ENCODE measurements at regions not wholly inside any gene's neighbourhood (a gene's known extent, or its start where the extent isn't known, plus 50 kb on each side); places are given as distances from the start of the nearest gene placed in this dataset.

DNA sequence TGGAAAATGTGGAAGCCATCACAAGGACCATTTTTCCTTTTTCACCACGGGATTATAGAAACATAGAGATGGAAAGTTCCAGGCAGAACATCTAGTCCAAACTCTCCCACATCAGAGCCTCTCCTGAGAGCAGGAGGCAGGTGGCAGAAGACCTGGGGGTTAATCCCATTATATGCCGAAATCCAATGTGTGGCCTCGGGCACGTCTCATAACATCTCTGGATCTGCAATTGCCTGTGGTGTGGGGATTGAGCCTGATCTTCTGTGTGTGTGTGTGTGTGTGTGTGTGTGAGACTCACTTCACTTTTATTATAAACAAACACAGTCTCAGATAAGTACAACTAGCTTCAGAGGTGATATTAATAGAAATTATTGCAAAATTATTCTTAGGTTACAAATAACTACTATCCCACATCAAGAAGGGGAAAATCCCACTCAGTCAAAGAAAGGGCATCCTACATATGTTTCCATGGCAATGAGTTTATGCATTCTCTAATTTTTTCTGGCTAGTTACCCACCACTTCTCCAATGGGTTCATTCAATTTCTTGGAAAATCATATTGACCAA, 199.1 kb downstream of the FOXL1 start:
- Histone ChIP-seq H3K4me1 (ENCODE audit: control insufficient read depth, insufficient read depth, low read length) (no peaks in the 10 kb centered on the region), H3K9me3 (ENCODE audit: control insufficient read depth, insufficient read depth, low read length) (no peaks in the 10 kb centered on the region), H3K27me3 (ENCODE audit: control insufficient read depth, insufficient read depth, low read length) (no peaks in the 10 kb centered on the region), H3K27ac (ENCODE audit: low read length) (no peak overlapping the region), H3K4me3 (ENCODE audit: low read length) (no peak overlapping the region), H3K36me3 (ENCODE audit: control insufficient read depth, insufficient read depth, low read length) (no peaks in the 10 kb centered on the region)
- no peaks in the 10 kb centered on the region for H3K36me3 Mint-ChIP-seq
- TF ChIP-seq, protein P1, sequence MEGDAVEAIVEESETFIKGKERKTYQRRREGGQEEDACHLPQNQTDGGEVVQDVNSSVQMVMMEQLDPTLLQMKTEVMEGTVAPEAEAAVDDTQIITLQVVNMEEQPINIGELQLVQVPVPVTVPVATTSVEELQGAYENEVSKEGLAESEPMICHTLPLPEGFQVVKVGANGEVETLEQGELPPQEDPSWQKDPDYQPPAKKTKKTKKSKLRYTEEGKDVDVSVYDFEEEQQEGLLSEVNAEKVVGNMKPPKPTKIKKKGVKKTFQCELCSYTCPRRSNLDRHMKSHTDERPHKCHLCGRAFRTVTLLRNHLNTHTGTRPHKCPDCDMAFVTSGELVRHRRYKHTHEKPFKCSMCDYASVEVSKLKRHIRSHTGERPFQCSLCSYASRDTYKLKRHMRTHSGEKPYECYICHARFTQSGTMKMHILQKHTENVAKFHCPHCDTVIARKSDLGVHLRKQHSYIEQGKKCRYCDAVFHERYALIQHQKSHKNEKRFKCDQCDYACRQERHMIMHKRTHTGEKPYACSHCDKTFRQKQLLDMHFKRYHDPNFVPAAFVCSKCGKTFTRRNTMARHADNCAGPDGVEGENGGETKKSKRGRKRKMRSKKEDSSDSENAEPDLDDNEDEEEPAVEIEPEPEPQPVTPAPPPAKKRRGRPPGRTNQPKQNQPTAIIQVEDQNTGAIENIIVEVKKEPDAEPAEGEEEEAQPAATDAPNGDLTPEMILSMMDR (IDR thresholded peaks at IDR 0.05) = no peak
- no peaks in the 10 kb centered on the region for H3K4me1 Mint-ChIP-seq
- no peak for ATAC-seq
- WGBS (ENCODE audit: insufficient coverage) = 85% methylated on average over 4 of the region's 4 CpGs
- intact Hi-C loops (cut with micrococcal nuclease) = no loop called here
- H3K9me3 Mint-ChIP-seq = no peaks in the 10 kb centered on the region
- no peak overlapping the region for H3K4me3 Mint-ChIP-seq
- no peak overlapping the region for H3K27ac Mint-ChIP-seq
- DNase-seq = no peak
- H3K27me3 Mint-ChIP-seq (ENCODE audit: low read depth in 2 of 2) = peaks cover 11 to 18% of the 10 kb centered on the region in 2 donors

DNA sequence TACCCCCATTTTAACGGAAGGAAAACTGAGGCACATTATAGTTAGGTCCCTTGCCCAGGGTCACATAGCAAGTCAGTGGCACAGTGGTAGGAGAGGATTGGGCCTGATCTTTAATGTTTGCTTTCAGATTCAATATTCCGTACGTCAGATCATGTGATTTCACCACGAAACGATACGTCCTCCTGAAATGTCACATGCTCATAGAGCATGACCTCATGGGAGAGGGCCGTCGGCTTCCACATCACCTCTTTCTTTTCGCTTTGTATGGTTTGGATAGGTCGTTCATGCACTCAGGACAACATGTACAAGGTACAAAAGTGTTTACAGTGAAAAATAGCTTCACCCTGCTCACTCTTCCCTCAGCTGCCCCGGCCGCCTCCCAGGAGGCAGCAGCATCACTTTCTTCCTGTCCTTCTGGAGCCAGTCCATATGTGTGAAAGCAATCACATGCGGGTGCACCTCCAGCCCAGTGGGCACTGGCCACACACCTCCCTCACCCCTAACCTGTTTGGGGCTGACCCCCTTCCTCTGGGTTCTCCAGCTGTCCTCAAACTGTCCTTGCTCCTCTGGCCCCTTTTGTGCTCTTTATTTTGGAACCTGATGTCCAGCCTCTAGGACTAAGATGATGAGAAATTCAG, 199.9 kb downstream of the FOXL1 start:
- Mint-ChIP-seq H3K27me3 (ENCODE audit: low read depth in 2 of 2) (peaks cover 11 to 18% of the 10 kb centered on the region in 2 donors), H3K4me3 (no peak overlapping the region), H3K27ac (no peak overlapping the region), H3K36me3 (no peaks in the 10 kb centered on the region), H3K4me1 (no peaks in the 10 kb centered on the region), H3K9me3 (no peaks in the 10 kb centered on the region)
- no peak for DNase-seq
- Histone ChIP-seq H3K4me3 (ENCODE audit: low read length) (no peak overlapping the region), H3K27me3 (ENCODE audit: control insufficient read depth, insufficient read depth, low read length) (no peaks in the 10 kb centered on the region), H3K27ac (ENCODE audit: low read length) (no peak overlapping the region), H3K9me3 (ENCODE audit: control insufficient read depth, insufficient read depth, low read length) (no peaks in the 10 kb centered on the region), H3K36me3 (ENCODE audit: control insufficient read depth, insufficient read depth, low read length) (no peaks in the 10 kb centered on the region), H3K4me1 (ENCODE audit: control insufficient read depth, insufficient read depth, low read length) (no peaks in the 10 kb centered on the region)
- WGBS (ENCODE audit: insufficient coverage) = 70% methylated on average over 13 of the region's 13 CpGs
- intact Hi-C loops (cut with micrococcal nuclease) = no loop called here
- TF ChIP-seq, protein P1 (IDR thresholded peaks at IDR 0.05) = no peak
- ATAC-seq = no peak

DNA sequence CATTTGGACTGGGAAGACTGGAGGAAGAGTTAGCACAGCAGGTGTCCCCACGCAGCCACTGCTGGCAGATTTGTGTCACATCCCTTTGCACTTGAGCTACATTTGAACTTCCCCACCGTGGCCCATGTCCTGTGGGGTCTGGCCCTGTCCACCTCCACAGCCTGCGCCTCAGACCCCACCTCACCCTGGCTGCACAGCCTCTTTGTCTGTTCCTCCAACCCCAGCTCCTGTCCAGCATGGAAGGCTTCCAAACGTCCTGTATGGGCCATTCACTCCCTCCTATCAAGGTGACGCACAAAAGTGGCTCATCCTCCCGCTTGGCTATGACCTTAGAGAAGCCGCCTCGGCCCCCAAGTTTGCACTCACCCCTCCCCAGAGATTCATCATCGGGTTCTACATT, 200.6 kb downstream of the FOXL1 start:
- H3K27ac Mint-ChIP-seq = no peak overlapping the region
- intact Hi-C loops (cut with micrococcal nuclease) = no loop called here
- TF ChIP-seq, protein P1 (IDR thresholded peaks at IDR 0.05) = no peak
- Histone ChIP-seq H3K27me3 (ENCODE audit: control insufficient read depth, insufficient read depth, low read length) (no peaks in the 10 kb centered on the region), H3K27ac (ENCODE audit: low read length) (no peak overlapping the region), H3K4me3 (ENCODE audit: low read length) (no peak overlapping the region), H3K4me1 (ENCODE audit: control insufficient read depth, insufficient read depth, low read length) (no peaks in the 10 kb centered on the region), H3K36me3 (ENCODE audit: control insufficient read depth, insufficient read depth, low read length) (no peaks in the 10 kb centered on the region), H3K9me3 (ENCODE audit: control insufficient read depth, insufficient read depth, low read length) (no peaks in the 10 kb centered on the region)
- H3K4me3 Mint-ChIP-seq = no peak overlapping the region
- no peak for ATAC-seq
- no peaks in the 10 kb centered on the region for H3K9me3 Mint-ChIP-seq
- no peaks in the 10 kb centered on the region for H3K4me1 Mint-ChIP-seq
- H3K27me3 Mint-ChIP-seq (ENCODE audit: low read depth in 2 of 2) = peaks cover 11 to 18% of the 10 kb centered on the region in 2 donors
- H3K36me3 Mint-ChIP-seq = no peaks in the 10 kb centered on the region
- no peak for DNase-seq
- whole genome bisulfite sequencing (ENCODE audit: insufficient coverage) = 75% methylated on average over 9 of the region's 9 CpGs

DNA sequence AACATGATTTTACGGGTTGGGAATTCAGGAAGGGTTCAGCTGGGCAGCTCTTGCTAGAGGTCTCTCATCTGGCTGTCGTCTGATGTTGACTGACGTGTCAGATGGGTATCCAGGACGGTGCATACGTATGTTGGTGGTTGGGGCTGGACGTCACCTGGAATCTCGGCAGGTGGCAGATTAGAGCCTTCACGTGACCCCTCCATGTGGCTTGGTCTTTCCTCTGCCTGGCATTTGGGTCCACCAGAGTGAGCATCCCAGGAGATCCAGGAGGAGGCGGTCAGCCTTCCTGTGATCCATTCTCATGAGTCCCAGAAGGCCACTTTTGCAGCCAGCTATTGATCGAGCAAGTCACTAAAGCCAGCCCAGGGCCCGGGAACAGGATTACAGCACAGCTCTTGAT, 202.7 kb downstream of the FOXL1 start:
- H3K36me3 Mint-ChIP-seq = no peaks in the 10 kb centered on the region
- peaks cover 15 to 17% of the 10 kb centered on the region in 2 donors for H3K27me3 Mint-ChIP-seq (ENCODE audit: low read depth in 2 of 2)
- H3K27ac Mint-ChIP-seq = no peak overlapping the region
- Histone ChIP-seq H3K9me3 (ENCODE audit: control insufficient read depth, insufficient read depth, low read length) (no peaks in the 10 kb centered on the region), H3K4me1 (ENCODE audit: control insufficient read depth, insufficient read depth, low read length) (no peaks in the 10 kb centered on the region), H3K4me3 (ENCODE audit: low read length) (no peak overlapping the region), H3K36me3 (ENCODE audit: control insufficient read depth, insufficient read depth, low read length) (no peaks in the 10 kb centered on the region), H3K27me3 (ENCODE audit: control insufficient read depth, insufficient read depth, low read length) (no peaks in the 10 kb centered on the region), H3K27ac (ENCODE audit: low read length) (no peak overlapping the region)
- no peaks in the 10 kb centered on the region for H3K4me1 Mint-ChIP-seq
- ATAC-seq = no peak
- TF ChIP-seq, protein P1 (IDR thresholded peaks at IDR 0.05) = no peak
- intact Hi-C loops (cut with micrococcal nuclease) = no loop called here
- no peak overlapping the region for H3K4me3 Mint-ChIP-seq
- 88% methylated on average over 11 of the region's 11 CpGs for WGBS (ENCODE audit: insufficient coverage)
- no peak for DNase-seq
- H3K9me3 Mint-ChIP-seq = no peaks in the 10 kb centered on the region

Data from natural killer cell (primary cell).